BE2C (cell line): ENCODE measurements at regions not wholly inside any gene's neighbourhood (a gene's known extent, or its start where the extent isn't known, plus 50 kb on each side); places are given as distances from the start of the nearest gene placed in this dataset.

Source experiments
- DNase-seq: peaks from one replicate; pipeline ENCODE4 v3.0.0-alpha.2; 2020
- H3K27me3 ChIP-seq: fragments of 250-450 bp; sonication (Bioruptor Pico); 2 replicates; pipeline ENCODE4 v1.5.1; 2020; ENCODE audit warnings: mild to moderate bottlenecking
- H3K36me3 ChIP-seq: fragments of 250-450 bp; sonication (Bioruptor Pico); 2 replicates; pipeline ENCODE4 v1.5.1; 2020; ENCODE audit warnings: mild to moderate bottlenecking
- H3K4me1 ChIP-seq: fragments of 250-450 bp; sonication (Bioruptor Pico); 2 replicates; pipeline ENCODE4 v1.5.1; 2020
- H3K4me3 ChIP-seq: 2 replicates; pipeline ENCODE4 v1.5.1; 2011; ENCODE audit warnings: low read depth, low read length
- H3K9me3 ChIP-seq: fragments of 250-450 bp; sonication (Bioruptor Pico); 2 replicates; pipeline ENCODE4 v1.5.1; 2020
- CTCF ChIP-seq: IDR thresholded peaks from 2 replicates; pipeline ENCODE4 v1.5.1; 2012; ENCODE audit warnings: mild to moderate bottlenecking, low read depth, low read length

GRCh38 chr4:156060661-156061060 lies 107.0 kb upstream of the CTSO start:
- no peaks in the 10 kb centered on the region for H3K27me3 ChIP-seq

GRCh38 chr4:156053174-156053573 lies 99.5 kb upstream of the CTSO start:
- H3K4me3 ChIP-seq = no peak overlapping the region
- TF ChIP-seq CTCF = no peak
- no peaks in the 10 kb centered on the region for H3K27me3 ChIP-seq
- H3K4me1 ChIP-seq = no peaks in the 10 kb centered on the region
- H3K36me3 ChIP-seq = no peaks in the 10 kb centered on the region
- DNase-seq = no peak
- H3K9me3 ChIP-seq = no peaks in the 10 kb centered on the region

More at GRCh38 chr4:156060661-156061060, 107.0 kb upstream of the CTSO start:
- H3K4me3 ChIP-seq = no peak overlapping the region
- no peak for TF ChIP-seq CTCF
- no peaks in the 10 kb centered on the region for H3K9me3 ChIP-seq
- H3K4me1 ChIP-seq = no peaks in the 10 kb centered on the region
- no peaks in the 10 kb centered on the region for H3K36me3 ChIP-seq
- DNase-seq = no peak

- H3K4me3 ChIP-seq = no peak overlapping the region
- no peaks in the 10 kb centered on the region for H3K4me1 ChIP-seq
- TF ChIP-seq CTCF = no peak
- no peaks in the 10 kb centered on the region for H3K9me3 ChIP-seq
- no peaks in the 10 kb centered on the region for H3K36me3 ChIP-seq
- DNase-seq = no peak
- no peaks in the 10 kb centered on the region for H3K27me3 ChIP-seq
Observed at GRCh38 chr4:156052116-156052515, 98.5 kb upstream of the CTSO start.

- no peak for TF ChIP-seq CTCF
- no peaks in the 10 kb centered on the region for H3K27me3 ChIP-seq
- H3K4me1 ChIP-seq = no peaks in the 10 kb centered on the region
- no peak for DNase-seq
- H3K4me3 ChIP-seq = no peak overlapping the region
- no peaks in the 10 kb centered on the region for H3K36me3 ChIP-seq
- H3K9me3 ChIP-seq = no peaks in the 10 kb centered on the region
Observed at GRCh38 chr4:156038772-156039171, 85.1 kb upstream of the CTSO start.

GRCh38 chr4:156036496-156036895 lies 82.8 kb upstream of the CTSO start:
- no peak for TF ChIP-seq CTCF
- Histone ChIP-seq H3K4me3 (no peak overlapping the region), H3K36me3 (no peaks in the 10 kb centered on the region), H3K9me3 (no peaks in the 10 kb centered on the region), H3K27me3 (no peaks in the 10 kb centered on the region), H3K4me1 (no peaks in the 10 kb centered on the region)
- DNase-seq = no peak

GRCh38 chr4:156029691-156030090 lies 76.0 kb upstream of the CTSO start:
- H3K4me3 ChIP-seq = no peak overlapping the region
- H3K36me3 ChIP-seq = no peaks in the 10 kb centered on the region
- no peaks in the 10 kb centered on the region for H3K9me3 ChIP-seq
- DNase-seq = no peak
- H3K4me1 ChIP-seq = no peaks in the 10 kb centered on the region
- no peaks in the 10 kb centered on the region for H3K27me3 ChIP-seq
- TF ChIP-seq CTCF = no peak
